Suprapubic skin (tissue), 3 donors: ENCODE measurements at regions not wholly inside any gene's neighbourhood (a gene's known extent, or its start where the extent isn't known, plus 50 kb on each side); places are given as distances from the start of the nearest gene placed in this dataset.

Experiments
- EP300 ChIP-seq: sonication (generic); formaldehyde crosslinking; IDR thresholded peaks from one replicate; pipeline ENCODE4 v1.6.1; 2017; ENCODE audit warnings: antibody characterized with exemption
- POLR2A ChIP-seq, 2 donors: fragments of 450-650 bp; IDR thresholded peaks; one replicate each; pipeline ENCODE4 v1.6.1; 2017; ENCODE audit warnings: antibody characterized with exemption in 2 of 2, mild to moderate bottlenecking in 2 of 2, moderate library complexity in 2 of 2
- TF ChIP-seq, protein P1 (sequence below), 2 donors: fragments of 200-600 bp in 1 of 2; fragments of 450-650 bp in 1 of 2; sonication (generic) in 1 of 2; IDR thresholded peaks; one replicate each; pipeline ENCODE4 v1.5.1; 2016 to 2019; ENCODE audit warnings: antibody characterized with exemption in 2 of 2, mild to moderate bottlenecking in 1 of 2, moderate library complexity in 1 of 2

DNA sequence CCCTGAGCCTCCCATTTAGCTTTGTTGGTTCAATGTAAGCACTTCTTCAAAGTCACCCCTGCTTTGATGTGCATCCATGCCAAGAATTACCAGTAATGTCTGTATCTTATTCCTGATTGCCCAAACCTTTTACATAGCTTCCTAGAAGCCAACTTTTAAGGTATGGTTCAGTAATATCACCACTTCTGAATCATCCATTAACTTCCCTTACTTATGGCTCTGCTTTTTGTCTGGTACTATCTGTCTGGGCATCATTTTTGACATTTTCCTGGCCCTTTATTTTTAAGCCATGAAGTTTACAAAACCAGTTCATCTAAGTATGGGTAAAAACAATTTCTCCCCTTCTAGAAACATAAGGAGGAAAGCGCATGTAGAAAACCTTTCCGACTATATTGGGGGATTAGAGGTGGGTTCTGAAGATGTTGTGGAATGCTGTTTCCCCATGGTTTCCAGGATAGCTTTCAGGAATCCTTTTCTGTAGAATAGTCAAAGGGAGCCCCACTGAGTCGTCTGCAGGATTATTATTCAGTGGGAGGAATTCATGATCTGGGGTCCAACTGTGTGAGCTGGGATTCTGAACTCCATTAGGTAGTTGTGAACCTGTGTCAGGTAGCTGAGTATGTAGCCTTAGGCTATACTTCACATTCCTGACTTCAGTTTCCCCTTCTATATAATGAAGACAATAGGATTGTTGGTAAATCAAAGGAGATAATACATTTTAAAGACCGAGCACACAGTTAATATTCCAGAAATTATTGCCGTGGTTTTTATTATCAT lies 163.8 kb downstream of the SUCLA2 start:
- TF ChIP-seq, protein P1, sequence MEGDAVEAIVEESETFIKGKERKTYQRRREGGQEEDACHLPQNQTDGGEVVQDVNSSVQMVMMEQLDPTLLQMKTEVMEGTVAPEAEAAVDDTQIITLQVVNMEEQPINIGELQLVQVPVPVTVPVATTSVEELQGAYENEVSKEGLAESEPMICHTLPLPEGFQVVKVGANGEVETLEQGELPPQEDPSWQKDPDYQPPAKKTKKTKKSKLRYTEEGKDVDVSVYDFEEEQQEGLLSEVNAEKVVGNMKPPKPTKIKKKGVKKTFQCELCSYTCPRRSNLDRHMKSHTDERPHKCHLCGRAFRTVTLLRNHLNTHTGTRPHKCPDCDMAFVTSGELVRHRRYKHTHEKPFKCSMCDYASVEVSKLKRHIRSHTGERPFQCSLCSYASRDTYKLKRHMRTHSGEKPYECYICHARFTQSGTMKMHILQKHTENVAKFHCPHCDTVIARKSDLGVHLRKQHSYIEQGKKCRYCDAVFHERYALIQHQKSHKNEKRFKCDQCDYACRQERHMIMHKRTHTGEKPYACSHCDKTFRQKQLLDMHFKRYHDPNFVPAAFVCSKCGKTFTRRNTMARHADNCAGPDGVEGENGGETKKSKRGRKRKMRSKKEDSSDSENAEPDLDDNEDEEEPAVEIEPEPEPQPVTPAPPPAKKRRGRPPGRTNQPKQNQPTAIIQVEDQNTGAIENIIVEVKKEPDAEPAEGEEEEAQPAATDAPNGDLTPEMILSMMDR (IDR thresholded peaks at IDR 0.05): no peak
- no peak for TF ChIP-seq POLR2A (IDR thresholded peaks at IDR 0.05)
- TF ChIP-seq EP300: no peak
